ENCODE measurements at regions not wholly inside any gene's neighbourhood (a gene's known extent, or its start where the extent isn't known, plus 50 kb on each side); places are given as distances from the start of the nearest gene placed in this dataset.

GRCh38 chr4:22986881-22987280 lies 294.1 kb downstream of the GBA3 start:
- ATAC-seq (ENCODE audit: low FRiP score in 2 of 2) (no peak), DNase-seq (no peak)
- H3K4me3 ChIP-seq: no peak overlapping the region
- WGBS, 2 donors: 74 to 81% methylated on average over 2 of the region's 2 CpGs
- no peaks in the 10 kb centered on the region for H3K27me3 ChIP-seq
- TF ChIP-seq POLR2AphosphoS5 (IDR thresholded peaks at IDR 0.05): no peak
- no peak for TF ChIP-seq POLR2A (IDR thresholded peaks at IDR 0.05)
- no peak for TF ChIP-seq EP300 (IDR thresholded peaks at IDR 0.05)
- TF ChIP-seq, protein P1, sequence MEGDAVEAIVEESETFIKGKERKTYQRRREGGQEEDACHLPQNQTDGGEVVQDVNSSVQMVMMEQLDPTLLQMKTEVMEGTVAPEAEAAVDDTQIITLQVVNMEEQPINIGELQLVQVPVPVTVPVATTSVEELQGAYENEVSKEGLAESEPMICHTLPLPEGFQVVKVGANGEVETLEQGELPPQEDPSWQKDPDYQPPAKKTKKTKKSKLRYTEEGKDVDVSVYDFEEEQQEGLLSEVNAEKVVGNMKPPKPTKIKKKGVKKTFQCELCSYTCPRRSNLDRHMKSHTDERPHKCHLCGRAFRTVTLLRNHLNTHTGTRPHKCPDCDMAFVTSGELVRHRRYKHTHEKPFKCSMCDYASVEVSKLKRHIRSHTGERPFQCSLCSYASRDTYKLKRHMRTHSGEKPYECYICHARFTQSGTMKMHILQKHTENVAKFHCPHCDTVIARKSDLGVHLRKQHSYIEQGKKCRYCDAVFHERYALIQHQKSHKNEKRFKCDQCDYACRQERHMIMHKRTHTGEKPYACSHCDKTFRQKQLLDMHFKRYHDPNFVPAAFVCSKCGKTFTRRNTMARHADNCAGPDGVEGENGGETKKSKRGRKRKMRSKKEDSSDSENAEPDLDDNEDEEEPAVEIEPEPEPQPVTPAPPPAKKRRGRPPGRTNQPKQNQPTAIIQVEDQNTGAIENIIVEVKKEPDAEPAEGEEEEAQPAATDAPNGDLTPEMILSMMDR (IDR thresholded peaks at IDR 0.05): no peak
- H3K4me1 ChIP-seq: no peaks in the 10 kb centered on the region
- H3K36me3 ChIP-seq: no peaks in the 10 kb centered on the region
- H3K9me3 ChIP-seq: peaks cover 0 to 7% (median 3%) of the 10 kb centered on the region in 4 donors
- H3K27ac ChIP-seq: no peak overlapping the region

- H3K27ac ChIP-seq: no peak overlapping the region
- peaks cover 0 to 7% (median 3%) of the 10 kb centered on the region in 4 donors for H3K9me3 ChIP-seq
- no peaks in the 10 kb centered on the region for H3K27me3 ChIP-seq
- H3K4me1 ChIP-seq: no peaks in the 10 kb centered on the region
- no peak for DNase-seq
- ATAC-seq (ENCODE audit: low FRiP score in 2 of 2): no peak
- no peak for TF ChIP-seq POLR2A (IDR thresholded peaks at IDR 0.05)
- H3K36me3 ChIP-seq: no peaks in the 10 kb centered on the region
- no peak overlapping the region for H3K4me3 ChIP-seq
These were observed 293.5 kb downstream of the GBA3 start for GRCh38 chr4:22986262-22986661.

GRCh38 chr4:22984390-22984789 lies 291.7 kb downstream of the GBA3 start:
- no peak overlapping the region for H3K27ac ChIP-seq
- H3K36me3 ChIP-seq: no peaks in the 10 kb centered on the region
- WGBS, 2 donors: 79 to 84% methylated on average over 2 of the region's 2 CpGs
- H3K9me3 ChIP-seq: peaks cover 0 to 7% (median 3%) of the 10 kb centered on the region in 4 donors
- no peaks in the 10 kb centered on the region for H3K27me3 ChIP-seq
- no peak for TF ChIP-seq POLR2A (IDR thresholded peaks at IDR 0.05)
- TF ChIP-seq, protein P1 (IDR thresholded peaks at IDR 0.05): no peak
- no peak for TF ChIP-seq EP300 (IDR thresholded peaks at IDR 0.05)
- TF ChIP-seq POLR2AphosphoS5 (IDR thresholded peaks at IDR 0.05): no peak
- DNase-seq: no peak
- no peaks in the 10 kb centered on the region for H3K4me1 ChIP-seq
- ATAC-seq (ENCODE audit: low FRiP score in 2 of 2): no peak
- H3K4me3 ChIP-seq: no peak overlapping the region

- H3K4me3 ChIP-seq: no peak overlapping the region
- DNase-seq: no peak
- no peaks in the 10 kb centered on the region for H3K4me1 ChIP-seq
- H3K27ac ChIP-seq: no peak overlapping the region
- TF ChIP-seq, protein P1 (IDR thresholded peaks at IDR 0.05): no peak
- TF ChIP-seq POLR2AphosphoS5 (IDR thresholded peaks at IDR 0.05): no peak
- TF ChIP-seq POLR2A (IDR thresholded peaks at IDR 0.05): no peak
- TF ChIP-seq EP300 (IDR thresholded peaks at IDR 0.05): no peak
- H3K27me3 ChIP-seq: no peaks in the 10 kb centered on the region
- no peaks in the 10 kb centered on the region for H3K9me3 ChIP-seq
- no peak for ATAC-seq (ENCODE audit: low FRiP score in 2 of 2)
- no peaks in the 10 kb centered on the region for H3K36me3 ChIP-seq
These were observed 285.9 kb downstream of the GBA3 start for GRCh38 chr4:22978656-22979055.

DNA sequence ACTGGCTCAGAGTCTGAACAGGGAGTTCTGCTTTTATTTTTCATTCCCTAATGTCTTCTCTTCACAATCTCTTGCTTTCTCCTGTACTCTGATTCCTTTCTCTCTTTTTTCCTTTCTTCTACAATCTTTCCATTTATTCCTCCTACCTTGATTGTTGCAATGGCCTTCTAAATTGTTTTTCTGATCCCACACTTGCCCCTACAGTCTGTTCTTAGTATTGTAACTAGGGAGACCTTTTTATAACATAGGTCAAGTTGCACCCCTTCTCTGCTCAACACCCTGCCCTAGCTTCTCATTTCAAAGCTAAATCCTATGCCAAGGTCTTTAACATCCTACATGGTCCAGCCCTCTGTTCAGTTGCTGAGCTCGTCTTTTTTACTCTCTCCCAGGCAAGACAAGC lies 277.9 kb downstream of the GBA3 start:
- TF ChIP-seq EP300 (IDR thresholded peaks at IDR 0.05) (no peak), POLR2AphosphoS5 (IDR thresholded peaks at IDR 0.05) (no peak), POLR2A (IDR thresholded peaks at IDR 0.05) (no peak)
- TF ChIP-seq, protein P1 (IDR thresholded peaks at IDR 0.05): no peak
- Histone ChIP-seq H3K4me3 (no peak overlapping the region), H3K27ac (no peak overlapping the region), H3K36me3 (no peaks in the 10 kb centered on the region), H3K27me3 (no peaks in the 10 kb centered on the region), H3K9me3 (no peaks in the 10 kb centered on the region), H3K4me1 (no peaks in the 10 kb centered on the region)
- 67 to 74% methylated on average over 1 of the region's 1 CpG for WGBS, 2 donors
- ATAC-seq (ENCODE audit: low FRiP score in 2 of 2) (no peak), DNase-seq (no peak)
